Body of pancreas (tissue), 4 donors: ENCODE measurements at regions not wholly inside any gene's neighbourhood (a gene's known extent, or its start where the extent isn't known, plus 50 kb on each side); places are given as distances from the start of the nearest gene placed in this dataset.

Experiments
- ATAC-seq: fragments of 150-250 bp; one replicate; pipeline ENCODE4 v1.9.1; 2016
- DNase-seq, 4 donors: peaks; one replicate each; pipeline ENCODE4 v3.0.0-alpha.2; 2019
- H3K27ac ChIP-seq, 4 donors: fragments of 200-600 bp; sonication (generic); 1 replicate in 3 of 4; 2 replicates in 1 of 4; pipeline versions ENCODE4 v1.5.1 to v1.6.1; 2016 to 2019; ENCODE audit warnings: mild to moderate bottlenecking in 1 of 4, mixed read lengths in 1 of 4, moderate library complexity in 1 of 4
- H3K27me3 ChIP-seq, 2 donors: fragments of 200-600 bp; sonication (generic); one replicate each; pipeline ENCODE4 v1.6.0; 2016; ENCODE audit warnings: mild to moderate bottlenecking in 1 of 2
- H3K36me3 ChIP-seq, 2 donors: fragments of 200-600 bp; sonication (generic); replicated peaks in 1 of 2; 2 replicates each; pipeline ENCODE4 v1.5.1; 2016; ENCODE audit warnings: low read depth in 2 of 2; ENCODE audit not compliant: insufficient read depth in 1 of 2
- H3K4me1 ChIP-seq: fragments of 200-600 bp; sonication (generic); one replicate; pipeline ENCODE4 v1.6.0; 2016
- H3K4me3 ChIP-seq, 2 donors: fragments of 200-600 bp; sonication (generic); 1 replicate in 1 of 2; 2 replicates in 1 of 2; pipeline ENCODE4 v1.5.1; 2016 to 2019
- H3K9me3 ChIP-seq, 3 donors: fragments of 200-600 bp; sonication (generic); 1 replicate in 2 of 3; 2 replicates in 1 of 3; pipeline ENCODE4 v1.5.1; 2016
- POLR2A ChIP-seq, 3 donors: fragments of 450-650 bp; IDR thresholded peaks; one replicate each; pipeline ENCODE4 v1.6.1; 2016; ENCODE audit warnings: antibody characterized with exemption in 3 of 3, mild to moderate bottlenecking in 2 of 3
- WGBS, 2 donors: methylation state at CpG; one replicate each; pipeline ENCODE4 v1.1.5; 2017; 5-methylcytosine and 5-hydroxymethylcytosine counted together
- intact Hi-C: fragments of 100-400 bp; cut with DNase I; formaldehyde crosslinking; loops from one replicate; pipeline ENCODE4 v1.15.1; 2023
- TF ChIP-seq, protein P1 (sequence below), 7 experiments: fragments of 450-650 bp in 4 of 7; fragments of 200-600 bp in 3 of 7; sonication (generic) in 3 of 7; IDR thresholded peaks; one replicate each; pipeline ENCODE4 v1.5.1; 2016 to 2019; ENCODE audit warnings: antibody characterized with exemption in 7 of 7

DNA sequence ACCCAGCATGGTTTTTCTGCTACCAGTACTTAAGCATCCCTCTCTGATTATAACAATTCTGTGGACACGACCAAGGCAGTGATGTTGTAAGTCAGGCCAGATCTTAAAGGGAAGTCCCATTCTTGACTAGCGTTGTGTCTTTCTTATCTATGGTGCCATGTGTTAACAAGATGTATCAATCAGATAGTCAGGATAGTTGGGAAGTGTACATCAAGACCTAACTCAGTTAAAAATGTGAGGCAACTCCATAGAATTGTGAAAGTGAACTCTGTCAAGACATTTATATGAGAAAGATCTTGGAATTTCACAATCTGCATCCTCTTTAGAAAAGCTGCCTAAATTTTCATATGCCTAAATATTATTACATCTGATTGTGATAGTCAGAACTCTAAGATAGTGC lies 341.7 kb upstream of the SEMA3D start:
- Histone ChIP-seq H3K27me3 (no peaks in the 10 kb centered on the region), H3K4me1 (no peaks in the 10 kb centered on the region), H3K27ac (no peak overlapping the region), H3K4me3 (no peak overlapping the region), H3K9me3 (no peaks in the 10 kb centered on the region), H3K36me3 (no peaks in the 10 kb centered on the region)
- WGBS, 2 donors: 45 to 75% methylated on average over 2 of the region's 2 CpGs
- DNase-seq: no peak
- TF ChIP-seq POLR2A (IDR thresholded peaks at IDR 0.05): no peak
- TF ChIP-seq, protein P1, sequence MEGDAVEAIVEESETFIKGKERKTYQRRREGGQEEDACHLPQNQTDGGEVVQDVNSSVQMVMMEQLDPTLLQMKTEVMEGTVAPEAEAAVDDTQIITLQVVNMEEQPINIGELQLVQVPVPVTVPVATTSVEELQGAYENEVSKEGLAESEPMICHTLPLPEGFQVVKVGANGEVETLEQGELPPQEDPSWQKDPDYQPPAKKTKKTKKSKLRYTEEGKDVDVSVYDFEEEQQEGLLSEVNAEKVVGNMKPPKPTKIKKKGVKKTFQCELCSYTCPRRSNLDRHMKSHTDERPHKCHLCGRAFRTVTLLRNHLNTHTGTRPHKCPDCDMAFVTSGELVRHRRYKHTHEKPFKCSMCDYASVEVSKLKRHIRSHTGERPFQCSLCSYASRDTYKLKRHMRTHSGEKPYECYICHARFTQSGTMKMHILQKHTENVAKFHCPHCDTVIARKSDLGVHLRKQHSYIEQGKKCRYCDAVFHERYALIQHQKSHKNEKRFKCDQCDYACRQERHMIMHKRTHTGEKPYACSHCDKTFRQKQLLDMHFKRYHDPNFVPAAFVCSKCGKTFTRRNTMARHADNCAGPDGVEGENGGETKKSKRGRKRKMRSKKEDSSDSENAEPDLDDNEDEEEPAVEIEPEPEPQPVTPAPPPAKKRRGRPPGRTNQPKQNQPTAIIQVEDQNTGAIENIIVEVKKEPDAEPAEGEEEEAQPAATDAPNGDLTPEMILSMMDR (IDR thresholded peaks at IDR 0.05): no peak
- intact Hi-C loops: no loop called here
- no peak for ATAC-seq

DNA sequence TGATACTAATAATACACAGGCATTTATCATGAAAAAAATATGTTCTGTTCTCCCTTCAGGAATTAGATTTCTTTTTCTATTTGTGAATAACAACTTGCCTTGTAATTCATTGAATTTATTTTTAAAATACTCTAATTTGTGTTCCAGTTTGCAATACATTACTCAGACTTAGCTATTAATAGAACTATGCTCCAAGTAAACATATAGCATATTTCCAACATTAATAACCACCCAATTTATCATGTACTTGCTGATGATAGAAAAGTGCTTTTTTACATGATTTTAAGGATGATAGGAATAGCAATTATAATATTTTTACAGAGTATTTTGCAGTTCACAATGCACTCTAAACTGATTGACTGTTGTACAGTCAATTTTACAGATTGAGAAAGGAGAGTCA lies 338.8 kb upstream of the SEMA3D start:
- H3K4me1 ChIP-seq: peaks cover 6% of the 10 kb centered on the region
- ATAC-seq (no peak), DNase-seq (no peak)
- no peaks in the 10 kb centered on the region for H3K36me3 ChIP-seq
- H3K27me3 ChIP-seq: no peaks in the 10 kb centered on the region
- H3K9me3 ChIP-seq: no peaks in the 10 kb centered on the region
- no peak overlapping the region for H3K27ac ChIP-seq
- no peak for TF ChIP-seq POLR2A (IDR thresholded peaks at IDR 0.05)
- TF ChIP-seq, protein P1 (IDR thresholded peaks at IDR 0.05): no peak
- intact Hi-C loops: no loop called here
- H3K4me3 ChIP-seq: no peak overlapping the region

DNA sequence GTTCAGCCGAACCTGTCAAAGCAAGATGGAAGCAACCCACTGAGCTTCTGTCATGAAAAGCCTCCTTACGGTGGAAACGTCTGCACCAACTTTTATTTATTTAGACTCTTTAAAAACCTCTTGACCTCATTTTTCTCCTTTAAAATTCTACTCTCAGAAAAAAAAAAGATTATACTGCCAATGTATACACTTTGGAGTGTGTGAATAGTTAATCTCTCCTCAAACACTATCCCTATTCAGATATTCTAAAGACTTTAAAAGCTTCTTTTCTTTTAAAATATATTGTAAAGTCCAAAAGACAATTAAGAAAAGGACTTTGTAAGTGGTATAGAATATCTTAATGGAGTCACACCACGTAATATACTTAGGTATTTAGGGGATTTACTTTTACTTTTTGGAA lies 335.2 kb upstream of the SEMA3D start:
- H3K36me3 ChIP-seq: no peaks in the 10 kb centered on the region
- no peaks in the 10 kb centered on the region for H3K9me3 ChIP-seq
- peaks cover 6% of the 10 kb centered on the region for H3K4me1 ChIP-seq
- TF ChIP-seq, protein P1 (IDR thresholded peaks at IDR 0.05): no peak
- TF ChIP-seq POLR2A (IDR thresholded peaks at IDR 0.05): no peak
- H3K27me3 ChIP-seq: no peaks in the 10 kb centered on the region
- H3K4me3 ChIP-seq: no peak overlapping the region
- intact Hi-C loops: no loop called here
- DNase-seq: no peak
- ATAC-seq: no peak
- 72 to 79% methylated on average over 4 of the region's 4 CpGs for WGBS, 2 donors
- H3K27ac ChIP-seq: no peak overlapping the region

DNA sequence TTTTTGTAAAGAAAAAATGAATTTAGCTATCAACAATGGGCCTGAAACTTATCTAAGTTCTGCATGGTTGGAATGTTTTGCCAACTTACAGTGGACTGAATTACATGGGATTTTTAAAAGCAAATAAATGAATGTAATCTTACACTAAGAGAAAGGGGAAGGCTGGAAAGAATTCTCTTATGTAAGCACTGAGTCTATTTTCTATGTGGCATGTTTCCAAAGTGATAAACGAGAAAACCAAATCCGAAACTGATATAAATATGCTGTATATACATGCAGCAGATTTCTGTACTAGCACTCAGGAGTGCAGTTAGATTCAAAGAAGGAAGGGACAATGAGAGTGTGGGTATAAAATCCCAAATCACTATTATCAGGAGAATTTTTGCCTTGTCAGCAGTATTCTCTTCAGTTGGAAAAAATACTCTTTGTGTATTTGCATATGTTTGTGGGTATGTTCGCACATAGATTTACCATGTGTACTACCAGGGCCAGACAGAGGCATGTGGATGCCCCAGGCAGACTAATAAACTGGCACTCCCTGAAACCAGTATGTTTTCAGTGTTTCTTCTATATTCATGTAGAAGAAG lies 334.3 kb upstream of the SEMA3D start:
- WGBS, 2 donors: 18 to 23% methylated on average over 3 of the region's 3 CpGs
- no peaks in the 10 kb centered on the region for H3K36me3 ChIP-seq
- ATAC-seq: no peak
- no peak overlapping the region for H3K4me3 ChIP-seq
- intact Hi-C loops: no loop called here
- peaks cover 6% of the 10 kb centered on the region for H3K4me1 ChIP-seq
- TF ChIP-seq, protein P1 (IDR thresholded peaks at IDR 0.05): no peak
- no peak for TF ChIP-seq POLR2A (IDR thresholded peaks at IDR 0.05)
- H3K27me3 ChIP-seq: no peaks in the 10 kb centered on the region
- H3K27ac ChIP-seq: no peak overlapping the region
- H3K9me3 ChIP-seq: no peaks in the 10 kb centered on the region
- DNase-seq: no peak

DNA sequence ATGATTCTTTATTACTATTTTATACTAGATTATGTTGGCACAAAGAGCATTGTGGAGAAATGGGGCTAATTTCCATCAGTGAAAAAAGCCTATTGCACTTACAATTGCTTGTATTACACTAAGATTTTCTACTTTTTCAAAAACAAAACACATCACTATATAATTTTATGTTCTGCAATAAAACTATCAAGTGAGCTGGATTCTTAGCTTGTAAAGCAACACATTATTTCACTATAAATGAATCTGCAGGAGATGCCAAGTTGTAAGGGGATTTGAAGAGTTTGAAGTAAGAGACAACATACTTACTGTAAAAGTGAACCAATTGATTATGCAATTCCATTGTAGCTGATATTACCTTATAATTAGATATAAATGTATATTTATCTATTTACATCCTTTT lies 333.3 kb upstream of the SEMA3D start:
- H3K27ac ChIP-seq: no peak overlapping the region
- ATAC-seq (no peak), DNase-seq (no peak)
- H3K27me3 ChIP-seq: no peaks in the 10 kb centered on the region
- H3K9me3 ChIP-seq: no peaks in the 10 kb centered on the region
- intact Hi-C loops: no loop called here
- TF ChIP-seq POLR2A (IDR thresholded peaks at IDR 0.05): no peak
- H3K4me3 ChIP-seq: no peak overlapping the region
- peaks cover 6% of the 10 kb centered on the region for H3K4me1 ChIP-seq
- no peaks in the 10 kb centered on the region for H3K36me3 ChIP-seq
